HEK293 (cell line): ENCODE measurements at regions not wholly inside any gene's neighbourhood (a gene's known extent, or its start where the extent isn't known, plus 50 kb on each side); places are given as distances from the start of the nearest gene placed in this dataset.

Experiments
- KLF10 ChIP-seq: fragments of 450-650 bp; IDR thresholded peaks from 2 replicates; pipeline ENCODE4 v1.5.1; 2018; ENCODE audit warnings: missing biosample characterization, mild to moderate bottlenecking, missing genetic modification characterization
- YY1 ChIP-seq: fragments of 450-650 bp; formaldehyde crosslinking; IDR thresholded peaks from 2 replicates; pipeline ENCODE4 v1.5.1; 2018; ENCODE audit warnings: missing biosample characterization, missing genetic modification characterization
- ZBTB1 ChIP-seq: fragments of 450-650 bp; formaldehyde crosslinking; IDR thresholded peaks from 2 replicates; pipeline ENCODE4 v1.5.1; 2016; ENCODE audit warnings: missing biosample characterization, missing genetic modification characterization
- ZBTB8A ChIP-seq: fragments of 450-650 bp; formaldehyde crosslinking; IDR thresholded peaks from 2 replicates; pipeline ENCODE4 v1.5.1; 2016; ENCODE audit warnings: missing biosample characterization, missing genetic modification characterization
- ZNF138 ChIP-seq: fragments of 450-650 bp; formaldehyde crosslinking; IDR thresholded peaks from 2 replicates; pipeline ENCODE4 v1.5.1; 2016; ENCODE audit warnings: missing biosample characterization, missing genetic modification characterization, borderline replicate concordance
- ZNF202 ChIP-seq: fragments of 450-650 bp; formaldehyde crosslinking; IDR thresholded peaks from 2 replicates; pipeline ENCODE4 v1.5.1; 2016; ENCODE audit warnings: missing biosample characterization, missing genetic modification characterization, borderline replicate concordance
- ZNF354C ChIP-seq: fragments of 450-650 bp; formaldehyde crosslinking; IDR thresholded peaks from 2 replicates; pipeline ENCODE4 v1.5.1; 2016; ENCODE audit warnings: missing biosample characterization, missing genetic modification characterization, low read depth, borderline replicate concordance
- ZNF426 ChIP-seq: fragments of 450-650 bp; formaldehyde crosslinking; IDR thresholded peaks from 2 replicates; pipeline ENCODE4 v1.5.1; 2017; ENCODE audit warnings: missing biosample characterization, missing genetic modification characterization, mild to moderate bottlenecking, inconsistent platforms, moderate library complexity
- ZNF623 ChIP-seq: fragments of 450-650 bp; formaldehyde crosslinking; IDR thresholded peaks from 2 replicates; pipeline ENCODE4 v1.5.1; 2016; ENCODE audit warnings: missing biosample characterization, missing genetic modification characterization
- ZNF664 ChIP-seq: fragments of 450-650 bp; formaldehyde crosslinking; IDR thresholded peaks from 2 replicates; pipeline ENCODE4 v1.5.1; 2016; ENCODE audit warnings: missing biosample characterization, missing genetic modification characterization
- TF ChIP-seq, protein P1 (sequence below): fragments of 450-650 bp; formaldehyde crosslinking; IDR thresholded peaks from 2 replicates; pipeline ENCODE4 v1.5.1; 2016; ENCODE audit warnings: missing biosample characterization, missing genetic modification characterization
- TF ChIP-seq, protein P2 (sequence below): fragments of 450-650 bp; formaldehyde crosslinking; IDR thresholded peaks from 2 replicates; pipeline ENCODE4 v1.5.1; 2016; ENCODE audit warnings: missing biosample characterization, missing genetic modification characterization
- TF ChIP-seq, protein P3 (sequence below): fragments of 450-650 bp; formaldehyde crosslinking; IDR thresholded peaks from 2 replicates; pipeline ENCODE4 v1.5.0; 2017; ENCODE audit warnings: missing biosample characterization, missing genetic modification characterization, borderline replicate concordance
- TF ChIP-seq, protein P4 (sequence below): fragments of 450-650 bp; formaldehyde crosslinking; IDR thresholded peaks from 2 replicates; pipeline ENCODE4 v1.5.1; 2017; ENCODE audit warnings: missing biosample characterization, missing genetic modification characterization

DNA sequence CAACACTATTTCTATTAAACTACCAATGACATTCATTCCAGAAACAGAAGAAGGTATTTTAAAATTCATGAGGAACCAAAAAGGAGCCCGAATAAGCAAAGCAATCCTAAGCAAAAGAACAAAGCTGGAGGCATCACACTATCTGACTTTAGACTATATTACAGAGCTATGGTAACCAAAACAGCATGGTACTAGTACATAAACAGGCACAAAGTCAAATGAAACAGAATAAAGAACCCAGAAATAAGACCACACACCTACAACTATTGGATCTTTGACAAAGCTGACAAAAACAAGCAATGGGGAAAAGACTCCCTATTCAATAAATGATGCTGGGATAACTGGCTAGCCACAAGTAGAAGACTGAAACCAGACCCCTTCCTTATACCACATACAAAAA lies 122.3 kb downstream of the ITIH6 start:
- TF ChIP-seq, protein P1, sequence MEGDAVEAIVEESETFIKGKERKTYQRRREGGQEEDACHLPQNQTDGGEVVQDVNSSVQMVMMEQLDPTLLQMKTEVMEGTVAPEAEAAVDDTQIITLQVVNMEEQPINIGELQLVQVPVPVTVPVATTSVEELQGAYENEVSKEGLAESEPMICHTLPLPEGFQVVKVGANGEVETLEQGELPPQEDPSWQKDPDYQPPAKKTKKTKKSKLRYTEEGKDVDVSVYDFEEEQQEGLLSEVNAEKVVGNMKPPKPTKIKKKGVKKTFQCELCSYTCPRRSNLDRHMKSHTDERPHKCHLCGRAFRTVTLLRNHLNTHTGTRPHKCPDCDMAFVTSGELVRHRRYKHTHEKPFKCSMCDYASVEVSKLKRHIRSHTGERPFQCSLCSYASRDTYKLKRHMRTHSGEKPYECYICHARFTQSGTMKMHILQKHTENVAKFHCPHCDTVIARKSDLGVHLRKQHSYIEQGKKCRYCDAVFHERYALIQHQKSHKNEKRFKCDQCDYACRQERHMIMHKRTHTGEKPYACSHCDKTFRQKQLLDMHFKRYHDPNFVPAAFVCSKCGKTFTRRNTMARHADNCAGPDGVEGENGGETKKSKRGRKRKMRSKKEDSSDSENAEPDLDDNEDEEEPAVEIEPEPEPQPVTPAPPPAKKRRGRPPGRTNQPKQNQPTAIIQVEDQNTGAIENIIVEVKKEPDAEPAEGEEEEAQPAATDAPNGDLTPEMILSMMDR (tag by site-specific recombination): no peak
- no peak for TF ChIP-seq YY1 (tag by site-specific recombination)
- TF ChIP-seq ZNF426 (tag by site-specific recombination): no peak
- no peak for TF ChIP-seq ZNF354C (tag by site-specific recombination)
- TF ChIP-seq ZBTB1: no peak
- TF ChIP-seq, protein P2, sequence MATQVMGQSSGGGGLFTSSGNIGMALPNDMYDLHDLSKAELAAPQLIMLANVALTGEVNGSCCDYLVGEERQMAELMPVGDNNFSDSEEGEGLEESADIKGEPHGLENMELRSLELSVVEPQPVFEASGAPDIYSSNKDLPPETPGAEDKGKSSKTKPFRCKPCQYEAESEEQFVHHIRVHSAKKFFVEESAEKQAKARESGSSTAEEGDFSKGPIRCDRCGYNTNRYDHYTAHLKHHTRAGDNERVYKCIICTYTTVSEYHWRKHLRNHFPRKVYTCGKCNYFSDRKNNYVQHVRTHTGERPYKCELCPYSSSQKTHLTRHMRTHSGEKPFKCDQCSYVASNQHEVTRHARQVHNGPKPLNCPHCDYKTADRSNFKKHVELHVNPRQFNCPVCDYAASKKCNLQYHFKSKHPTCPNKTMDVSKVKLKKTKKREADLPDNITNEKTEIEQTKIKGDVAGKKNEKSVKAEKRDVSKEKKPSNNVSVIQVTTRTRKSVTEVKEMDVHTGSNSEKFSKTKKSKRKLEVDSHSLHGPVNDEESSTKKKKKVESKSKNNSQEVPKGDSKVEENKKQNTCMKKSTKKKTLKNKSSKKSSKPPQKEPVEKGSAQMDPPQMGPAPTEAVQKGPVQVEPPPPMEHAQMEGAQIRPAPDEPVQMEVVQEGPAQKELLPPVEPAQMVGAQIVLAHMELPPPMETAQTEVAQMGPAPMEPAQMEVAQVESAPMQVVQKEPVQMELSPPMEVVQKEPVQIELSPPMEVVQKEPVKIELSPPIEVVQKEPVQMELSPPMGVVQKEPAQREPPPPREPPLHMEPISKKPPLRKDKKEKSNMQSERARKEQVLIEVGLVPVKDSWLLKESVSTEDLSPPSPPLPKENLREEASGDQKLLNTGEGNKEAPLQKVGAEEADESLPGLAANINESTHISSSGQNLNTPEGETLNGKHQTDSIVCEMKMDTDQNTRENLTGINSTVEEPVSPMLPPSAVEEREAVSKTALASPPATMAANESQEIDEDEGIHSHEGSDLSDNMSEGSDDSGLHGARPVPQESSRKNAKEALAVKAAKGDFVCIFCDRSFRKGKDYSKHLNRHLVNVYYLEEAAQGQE (tag by site-specific recombination): no peak
- no peak for TF ChIP-seq ZNF664
- TF ChIP-seq, protein P3, sequence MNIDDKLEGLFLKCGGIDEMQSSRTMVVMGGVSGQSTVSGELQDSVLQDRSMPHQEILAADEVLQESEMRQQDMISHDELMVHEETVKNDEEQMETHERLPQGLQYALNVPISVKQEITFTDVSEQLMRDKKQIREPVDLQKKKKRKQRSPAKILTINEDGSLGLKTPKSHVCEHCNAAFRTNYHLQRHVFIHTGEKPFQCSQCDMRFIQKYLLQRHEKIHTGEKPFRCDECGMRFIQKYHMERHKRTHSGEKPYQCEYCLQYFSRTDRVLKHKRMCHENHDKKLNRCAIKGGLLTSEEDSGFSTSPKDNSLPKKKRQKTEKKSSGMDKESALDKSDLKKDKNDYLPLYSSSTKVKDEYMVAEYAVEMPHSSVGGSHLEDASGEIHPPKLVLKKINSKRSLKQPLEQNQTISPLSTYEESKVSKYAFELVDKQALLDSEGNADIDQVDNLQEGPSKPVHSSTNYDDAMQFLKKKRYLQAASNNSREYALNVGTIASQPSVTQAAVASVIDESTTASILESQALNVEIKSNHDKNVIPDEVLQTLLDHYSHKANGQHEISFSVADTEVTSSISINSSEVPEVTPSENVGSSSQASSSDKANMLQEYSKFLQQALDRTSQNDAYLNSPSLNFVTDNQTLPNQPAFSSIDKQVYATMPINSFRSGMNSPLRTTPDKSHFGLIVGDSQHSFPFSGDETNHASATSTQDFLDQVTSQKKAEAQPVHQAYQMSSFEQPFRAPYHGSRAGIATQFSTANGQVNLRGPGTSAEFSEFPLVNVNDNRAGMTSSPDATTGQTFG: no peak
- TF ChIP-seq ZBTB8A (tag by site-specific recombination): no peak
- no peak for TF ChIP-seq KLF10 (tag by site-specific recombination)
- no peak for TF ChIP-seq ZNF623 (tag by site-specific recombination)
- TF ChIP-seq ZNF202 (tag by site-specific recombination): no peak
- TF ChIP-seq, protein P4, sequence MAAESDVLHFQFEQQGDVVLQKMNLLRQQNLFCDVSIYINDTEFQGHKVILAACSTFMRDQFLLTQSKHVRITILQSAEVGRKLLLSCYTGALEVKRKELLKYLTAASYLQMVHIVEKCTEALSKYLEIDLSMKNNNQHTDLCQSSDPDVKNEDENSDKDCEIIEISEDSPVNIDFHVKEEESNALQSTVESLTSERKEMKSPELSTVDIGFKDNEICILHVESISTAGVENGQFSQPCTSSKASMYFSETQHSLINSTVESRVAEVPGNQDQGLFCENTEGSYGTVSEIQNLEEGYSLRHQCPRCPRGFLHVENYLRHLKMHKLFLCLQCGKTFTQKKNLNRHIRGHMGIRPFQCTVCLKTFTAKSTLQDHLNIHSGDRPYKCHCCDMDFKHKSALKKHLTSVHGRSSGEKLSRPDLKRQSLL (tag by site-specific recombination): no peak
- TF ChIP-seq ZNF138: no peak
